NCI-H2196 treated with DMSO at 0.1 percent for 48 hours (cell line): ENCODE measurements at regions not wholly inside any gene's neighbourhood (a gene's known extent, or its start where the extent isn't known, plus 50 kb on each side); places are given as distances from the start of the nearest gene placed in this dataset.
"Not testable (repeated sequence)": the region's sequence is repeated elsewhere in the genome, so short reads cannot be mapped to it uniquely, and the experiment has no call there.

Experiments used
- DNase-seq: peaks from one replicate; lab custom pipeline; 2025; ENCODE audit not compliant: unreplicated experiment; lab: John Stamatoyannopoulos, UW

- DNase-seq = no peak
Measured at GRCh38 chr2:163970058-163970813, 234.4 kb upstream of the FIGN start.

- DNase-seq = not testable (repeated sequence)
Measured at GRCh38 chr2:163964278-163964677, 228.5 kb upstream of the FIGN start.

- DNase-seq = no peak
Measured at GRCh38 chr2:163953390-163953907, 217.6 kb upstream of the FIGN start.

GRCh38 chr2:163951312-163951711, 215.5 kb upstream of the FIGN start:
- DNase-seq = no peak

GRCh38 chr2:163949693-163950092, 213.9 kb upstream of the FIGN start:
- DNase-seq = no peak

- DNase-seq = no peak
Measured at GRCh38 chr2:163944347-163944737, 208.5 kb upstream of the FIGN start.

GRCh38 chr2:163943403-163944346, 207.9 kb upstream of the FIGN start:
- no peak for DNase-seq

GRCh38 chr2:163934131-163934530, 198.3 kb upstream of the FIGN start:
- no peak for DNase-seq

GRCh38 chr2:163919717-163920116, 183.9 kb upstream of the FIGN start:
- no peak for DNase-seq

GRCh38 chr2:163914486-163914885, 178.7 kb upstream of the FIGN start:
- DNase-seq = not testable (repeated sequence)

GRCh38 chr2:163913532-163913944, 177.7 kb upstream of the FIGN start:
- DNase-seq = not testable (repeated sequence)

GRCh38 chr2:163909411-163910080, 173.7 kb upstream of the FIGN start:
- DNase-seq = no peak

- no peak for DNase-seq
Measured at GRCh38 chr2:163906410-163906809, 170.6 kb upstream of the FIGN start.

GRCh38 chr2:163897799-163898198, 162.0 kb upstream of the FIGN start:
- DNase-seq = no peak

GRCh38 chr2:163893444-163893843, 157.6 kb upstream of the FIGN start:
- not testable (repeated sequence) for DNase-seq

- DNase-seq = no peak
Measured at GRCh38 chr2:163888591-163888990, 152.8 kb upstream of the FIGN start.

- no peak for DNase-seq
Measured at GRCh38 chr2:163887182-163887581, 151.4 kb upstream of the FIGN start.

GRCh38 chr2:163884416-163884815, 148.6 kb upstream of the FIGN start:
- DNase-seq = no peak

GRCh38 chr2:163878718-163879117, 142.9 kb upstream of the FIGN start:
- DNase-seq = no peak

- no peak for DNase-seq
Measured at GRCh38 chr2:163877316-163877715, 141.5 kb upstream of the FIGN start.

- no peak for DNase-seq
Measured at GRCh38 chr2:163863073-163863472, 127.3 kb upstream of the FIGN start.
